Occipital lobe (tissue), 1 donor: ENCODE measurements at regions not wholly inside any gene's neighbourhood (a gene's known extent, or its start where the extent isn't known, plus 50 kb on each side); places are given as distances from the start of the nearest gene placed in this dataset.
"Not testable (repeated sequence)": the region's sequence is repeated elsewhere in the genome, so short reads cannot be mapped to it uniquely, and the experiment has no call there.

Experiments used
- DNase-seq: peaks from one replicate; lab custom pipeline; 2025; lab: John Stamatoyannopoulos, UW

- no peak for DNase-seq
Observed at GRCh38 chr12:102728506-102729242, 188.4 kb downstream of the PAH start.

GRCh38 chr12:102726686-102727085 lies 190.4 kb downstream of the PAH start:
- no peak for DNase-seq

- DNase-seq: no peak
Observed at GRCh38 chr12:102722147-102722546, 194.9 kb downstream of the PAH start.

- DNase-seq: no peak
Observed at GRCh38 chr12:102708108-102708507, 208.9 kb downstream of the PAH start.

- DNase-seq: no peak
Observed at GRCh38 chr12:102702447-102703114, 214.5 kb downstream of the PAH start.

GRCh38 chr12:102696045-102696444 lies 215.7 kb upstream of the IGF1 start:
- DNase-seq: no peak

- no peak for DNase-seq
Observed at GRCh38 chr12:102694903-102695302, 214.5 kb upstream of the IGF1 start.

- no peak for DNase-seq
Observed at GRCh38 chr12:102691773-102692555, 211.6 kb upstream of the IGF1 start.

GRCh38 chr12:102690253-102690652 lies 209.9 kb upstream of the IGF1 start:
- DNase-seq: no peak

GRCh38 chr12:102689701-102690100 lies 209.3 kb upstream of the IGF1 start:
- DNase-seq: no peak

- DNase-seq: no peak
Observed at GRCh38 chr12:102687523-102687922, 207.2 kb upstream of the IGF1 start.

GRCh38 chr12:102685841-102686240 lies 205.5 kb upstream of the IGF1 start:
- DNase-seq: no peak

- no peak for DNase-seq
Observed at GRCh38 chr12:102685172-102685571, 204.8 kb upstream of the IGF1 start.

GRCh38 chr12:102682366-102683289 lies 202.3 kb upstream of the IGF1 start:
- no peak for DNase-seq

- DNase-seq: no peak
Observed at GRCh38 chr12:102681747-102682146, 201.4 kb upstream of the IGF1 start.

GRCh38 chr12:102681309-102681708 lies 200.9 kb upstream of the IGF1 start:
- DNase-seq: no peak

GRCh38 chr12:102680304-102680703 lies 199.9 kb upstream of the IGF1 start:
- no peak for DNase-seq

- no peak for DNase-seq
Observed at GRCh38 chr12:102676812-102677211, 196.4 kb upstream of the IGF1 start.

GRCh38 chr12:102675672-102676071 lies 195.3 kb upstream of the IGF1 start:
- no peak for DNase-seq

- no peak for DNase-seq
Observed at GRCh38 chr12:102673606-102674005, 193.2 kb upstream of the IGF1 start.

GRCh38 chr12:102672212-102672611 lies 191.8 kb upstream of the IGF1 start:
- not testable (repeated sequence) for DNase-seq
